ENCODE measurements at regions not wholly inside any gene's neighbourhood (a gene's known extent, or its start where the extent isn't known, plus 50 kb on each side); places are given as distances from the start of the nearest gene placed in this dataset.
A peak's percentile ranks its signal among the peaks of the same experiment; 100 is the strongest.

DNA sequence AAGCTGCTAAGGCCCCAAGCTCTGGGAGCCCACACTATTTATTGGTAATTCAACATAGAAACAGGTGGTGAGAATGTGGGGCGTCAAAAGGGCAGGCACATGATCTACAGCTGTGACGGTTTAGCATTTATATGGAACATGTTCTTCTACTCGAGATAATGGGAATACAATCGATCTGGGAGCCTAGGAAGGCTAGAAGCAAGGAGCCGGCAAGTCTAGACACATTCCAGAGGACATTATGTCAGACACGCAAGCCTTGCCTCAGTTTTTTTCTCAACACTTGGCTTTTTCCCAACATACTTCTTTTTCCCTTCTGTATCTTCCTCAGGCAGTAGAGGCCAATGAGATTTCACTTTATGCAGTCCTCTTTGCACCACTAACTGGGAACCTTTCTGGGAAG is 315.7 kb upstream of the SLITRK5 start:
- peak; percentile 4 for DNase-seq (ENCODE audit: low spot score)

- no peak for DNase-seq (ENCODE audit: low spot score)
These were observed 314.9 kb upstream of the SLITRK5 start for GRCh38 chr13:87356314-87356713.

GRCh38 chr13:87358319-87358718 is 312.9 kb upstream of the SLITRK5 start:
- DNase-seq (ENCODE audit: low spot score) = no peak

GRCh38 chr13:87361216-87361615 is 310.0 kb upstream of the SLITRK5 start:
- no peak for DNase-seq (ENCODE audit: low spot score)

DNA sequence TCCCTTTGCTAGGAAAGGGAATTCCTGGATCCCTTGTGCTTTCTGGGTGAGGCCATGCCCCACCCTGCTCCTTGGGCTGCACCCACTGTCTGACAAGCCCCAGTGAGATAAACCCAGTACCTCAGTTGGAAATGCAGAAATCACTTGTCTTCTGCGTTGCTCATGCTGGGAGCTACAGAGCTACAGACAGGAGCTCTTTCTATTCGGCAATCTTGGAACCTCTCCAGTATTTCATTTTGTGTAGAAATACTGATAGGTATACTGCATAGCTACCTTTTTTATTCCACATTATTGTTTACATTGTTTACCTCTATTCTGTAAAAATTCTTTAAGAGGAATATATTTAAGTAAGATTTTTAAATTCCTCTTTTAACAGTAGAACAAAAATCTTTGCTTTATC is 302.5 kb upstream of the SLITRK5 start:
- DNase-seq (ENCODE audit: low spot score) = no peak

- peak; percentile 77 for DNase-seq (ENCODE audit: low spot score)
These were observed 295.1 kb upstream of the SLITRK5 start for GRCh38 chr13:87376081-87376480.

GRCh38 chr13:87384099-87384498 is 287.1 kb upstream of the SLITRK5 start:
- DNase-seq (ENCODE audit: low spot score) = no peak

- no peak for DNase-seq (ENCODE audit: low spot score)
These were observed 277.8 kb upstream of the SLITRK5 start for GRCh38 chr13:87393358-87393757.

DNA sequence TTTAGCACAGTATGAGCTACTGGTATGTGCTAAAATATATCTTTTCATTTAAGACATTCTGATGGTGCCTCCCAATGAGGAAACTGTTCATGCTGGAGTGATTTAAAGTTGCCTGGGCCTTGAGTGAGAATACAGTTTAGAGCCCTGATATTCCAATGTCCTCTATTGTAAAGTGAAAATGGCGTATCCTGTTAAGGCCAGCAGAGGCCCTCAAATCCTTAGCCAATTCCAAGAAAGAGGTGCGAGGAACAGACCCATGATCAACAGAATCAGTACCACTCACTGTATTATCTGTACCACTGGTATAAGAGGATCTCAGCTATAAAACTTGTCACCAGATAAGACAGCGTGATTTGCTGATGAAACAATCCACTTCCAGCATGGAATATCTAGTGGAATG is 273.1 kb upstream of the SLITRK5 start:
- DNase-seq (ENCODE audit: low spot score) = no peak

GRCh38 chr13:87403748-87404432 is 267.3 kb upstream of the SLITRK5 start:
- no peak for DNase-seq (ENCODE audit: low spot score)

DNA sequence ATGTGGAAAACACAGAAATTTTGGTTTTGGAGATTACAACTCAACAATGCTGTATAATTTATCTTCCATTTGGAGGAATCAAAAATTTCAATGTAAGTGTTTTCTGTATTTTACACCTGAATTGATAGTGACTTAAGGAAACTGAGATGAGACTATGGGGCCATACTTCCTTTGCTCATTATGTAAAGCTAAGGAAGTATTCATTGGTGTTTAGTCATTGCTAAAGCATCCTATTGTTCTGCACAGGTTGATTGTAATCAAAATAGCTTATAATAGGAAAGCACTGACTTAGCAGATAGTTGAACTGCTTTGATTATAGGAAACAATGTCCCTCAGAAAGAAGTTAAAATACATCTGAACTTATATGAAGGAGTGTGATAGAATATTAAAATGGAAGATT is 244.4 kb upstream of the SLITRK5 start:
- no peak for DNase-seq (ENCODE audit: low spot score)

DNA sequence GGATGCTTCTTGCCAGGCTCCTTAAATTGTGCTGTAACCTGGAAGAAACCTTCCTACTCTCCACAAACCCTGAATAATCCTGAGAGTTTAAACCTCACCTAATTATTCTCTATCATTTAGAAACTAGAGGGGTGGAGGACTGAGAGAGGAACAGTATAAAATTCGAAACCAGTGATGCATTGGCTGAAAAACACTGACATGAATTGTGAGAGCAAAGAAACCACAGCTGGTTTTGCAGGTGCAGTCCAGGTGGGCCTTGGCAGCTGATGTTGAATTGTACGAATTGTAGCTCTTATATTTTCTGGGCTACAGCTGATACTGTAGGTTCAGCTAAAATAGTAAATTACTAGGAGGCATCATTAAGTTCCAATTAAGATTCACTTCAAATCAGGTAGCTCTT is 227.0 kb upstream of the SLITRK5 start:
- DNase-seq (ENCODE audit: low spot score) = no peak

DNA sequence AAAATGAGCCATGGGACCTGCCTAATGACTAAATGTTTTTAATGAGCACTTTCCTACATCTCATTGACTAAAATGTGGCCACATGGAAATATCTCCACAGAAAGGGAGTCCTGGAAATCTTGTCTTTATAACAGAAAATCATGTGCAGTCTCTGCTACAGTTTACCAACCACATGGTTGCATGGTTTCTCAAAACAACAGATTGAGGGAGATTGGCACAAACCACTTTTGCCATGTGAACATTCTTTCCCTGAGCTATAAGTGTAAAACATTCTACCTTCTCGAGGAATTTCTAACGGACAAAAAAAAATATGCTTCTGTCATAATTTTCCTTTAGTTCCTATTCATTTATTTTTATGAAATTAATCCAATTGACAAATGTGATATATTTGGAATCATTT is 218.9 kb upstream of the SLITRK5 start:
- no peak for DNase-seq (ENCODE audit: low spot score)

- DNase-seq (ENCODE audit: low spot score) = no peak
These were observed 217.9 kb upstream of the SLITRK5 start for GRCh38 chr13:87453244-87453643.

DNA sequence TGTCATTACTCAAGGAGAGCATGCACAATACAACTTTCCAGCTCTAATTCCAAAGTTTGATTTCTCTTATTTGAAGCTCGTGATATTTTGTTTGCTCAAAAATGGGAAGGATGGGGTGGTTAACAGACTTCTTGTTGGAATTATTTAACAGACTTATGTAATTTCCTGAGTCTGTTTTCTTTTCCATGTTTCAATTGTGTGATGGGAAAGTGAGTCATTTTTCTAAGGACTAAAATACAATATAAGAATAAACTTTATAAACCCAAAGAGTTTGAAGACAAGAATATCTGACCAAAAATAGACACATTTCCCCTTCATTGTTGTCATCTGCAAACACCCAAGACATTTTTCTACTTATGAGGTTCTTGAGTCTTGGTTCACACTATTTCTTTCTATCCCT is 211.8 kb upstream of the SLITRK5 start:
- DNase-seq (ENCODE audit: low spot score) = no peak

- peak; percentile 6 for DNase-seq (ENCODE audit: low spot score)
These were observed 173.7 kb upstream of the SLITRK5 start for GRCh38 chr13:87497426-87497825.

GRCh38 chr13:87498681-87499080 is 172.5 kb upstream of the SLITRK5 start:
- DNase-seq (ENCODE audit: low spot score) = peak; percentile 2

GRCh38 chr13:87524775-87525174 is 146.4 kb upstream of the SLITRK5 start:
- peak; percentile 15 for DNase-seq (ENCODE audit: low spot score)

DNA sequence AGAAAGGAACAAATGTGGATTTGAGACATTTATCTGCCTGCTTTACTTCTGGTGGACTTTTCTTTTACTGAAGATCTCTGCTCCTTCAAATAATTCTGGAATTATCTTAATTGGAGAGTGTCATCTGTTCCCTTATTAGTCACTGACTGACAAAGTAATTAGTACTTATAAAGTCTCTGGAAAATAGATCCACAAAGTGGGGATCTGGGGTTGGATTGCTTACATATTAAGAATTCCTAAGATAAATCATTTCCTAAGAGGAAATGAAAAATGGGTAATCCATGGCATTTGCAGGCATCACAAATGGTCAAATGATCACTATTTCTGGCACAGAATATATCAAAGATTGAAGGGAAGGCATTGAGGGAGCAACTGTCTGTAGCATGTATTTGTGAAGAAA is 137.4 kb upstream of the SLITRK5 start:
- peak; percentile 35 for DNase-seq (ENCODE audit: low spot score)

- peak; percentile 13 for DNase-seq (ENCODE audit: low spot score)
These were observed 135.3 kb upstream of the SLITRK5 start for GRCh38 chr13:87535911-87536310.

- peak; percentile 74 for DNase-seq (ENCODE audit: low spot score)
These were observed 134.7 kb upstream of the SLITRK5 start for GRCh38 chr13:87536499-87536898.

GRCh38 chr13:87536899-87537298 is 134.3 kb upstream of the SLITRK5 start:
- no peak for DNase-seq (ENCODE audit: low spot score)

DNA sequence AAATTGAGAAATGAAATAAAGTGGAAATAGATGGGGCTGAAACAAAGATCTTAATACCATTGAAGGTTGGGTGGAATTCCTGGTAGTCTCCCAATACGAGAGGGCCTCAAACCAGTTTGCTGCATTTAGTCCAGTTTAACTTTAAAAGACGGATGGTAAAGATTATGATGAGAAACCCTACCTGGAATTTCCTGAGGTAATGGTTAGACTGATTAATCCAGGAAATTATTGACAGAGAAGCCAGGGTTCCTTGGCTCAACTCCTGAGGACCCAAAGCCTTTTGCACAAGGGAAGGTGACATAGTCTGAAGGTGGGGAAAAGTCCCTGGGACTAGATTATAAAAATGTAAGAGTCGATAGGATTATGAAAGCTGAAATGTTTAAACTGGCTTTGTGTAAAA is 133.2 kb upstream of the SLITRK5 start:
- peak; percentile 59 for DNase-seq (ENCODE audit: low spot score)

- DNase-seq (ENCODE audit: low spot score) = peak; percentile 10
These were observed 132.7 kb upstream of the SLITRK5 start for GRCh38 chr13:87538366-87539052.
